ENCODE measurements at regions not wholly inside any gene's neighbourhood (a gene's known extent, or its start where the extent isn't known, plus 50 kb on each side); places are given as distances from the start of the nearest gene placed in this dataset.

DNA sequence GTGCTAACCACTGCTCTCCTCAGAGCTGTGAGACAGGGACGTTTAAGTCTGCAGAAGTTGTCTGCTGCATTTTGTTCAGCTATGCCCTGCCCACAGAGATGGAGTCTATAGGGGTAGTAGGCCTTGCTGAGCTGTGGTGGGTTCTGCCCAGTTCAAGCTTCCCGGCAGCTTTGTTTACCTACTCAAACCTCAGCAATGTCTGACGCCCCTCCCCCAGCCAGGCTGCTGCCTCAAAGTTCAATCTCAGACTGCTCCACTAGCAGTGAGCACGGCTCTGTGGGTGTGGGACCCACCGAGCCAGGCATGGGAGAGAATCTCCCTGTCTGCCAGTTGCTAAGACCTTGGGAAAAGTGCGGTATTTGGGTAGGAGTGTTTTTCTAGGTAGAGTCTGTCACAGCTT lies 387.8 kb upstream of the SLC39A10 start:
- TF ChIP-seq, protein P1, sequence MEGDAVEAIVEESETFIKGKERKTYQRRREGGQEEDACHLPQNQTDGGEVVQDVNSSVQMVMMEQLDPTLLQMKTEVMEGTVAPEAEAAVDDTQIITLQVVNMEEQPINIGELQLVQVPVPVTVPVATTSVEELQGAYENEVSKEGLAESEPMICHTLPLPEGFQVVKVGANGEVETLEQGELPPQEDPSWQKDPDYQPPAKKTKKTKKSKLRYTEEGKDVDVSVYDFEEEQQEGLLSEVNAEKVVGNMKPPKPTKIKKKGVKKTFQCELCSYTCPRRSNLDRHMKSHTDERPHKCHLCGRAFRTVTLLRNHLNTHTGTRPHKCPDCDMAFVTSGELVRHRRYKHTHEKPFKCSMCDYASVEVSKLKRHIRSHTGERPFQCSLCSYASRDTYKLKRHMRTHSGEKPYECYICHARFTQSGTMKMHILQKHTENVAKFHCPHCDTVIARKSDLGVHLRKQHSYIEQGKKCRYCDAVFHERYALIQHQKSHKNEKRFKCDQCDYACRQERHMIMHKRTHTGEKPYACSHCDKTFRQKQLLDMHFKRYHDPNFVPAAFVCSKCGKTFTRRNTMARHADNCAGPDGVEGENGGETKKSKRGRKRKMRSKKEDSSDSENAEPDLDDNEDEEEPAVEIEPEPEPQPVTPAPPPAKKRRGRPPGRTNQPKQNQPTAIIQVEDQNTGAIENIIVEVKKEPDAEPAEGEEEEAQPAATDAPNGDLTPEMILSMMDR (IDR thresholded peaks at IDR 0.05): no peak
- no peak for TF ChIP-seq POLR2A (IDR thresholded peaks at IDR 0.05)

Data from stomach (tissue), 4 donors.